Vagina (tissue), 2 donors: ENCODE measurements at regions not wholly inside any gene's neighbourhood (a gene's known extent, or its start where the extent isn't known, plus 50 kb on each side); places are given as distances from the start of the nearest gene placed in this dataset.

ENCODE experiments used
- DNase-seq, 2 donors: peaks; one replicate each; pipeline ENCODE4 v3.0.0-alpha.2; 2017; ENCODE audit errors: extremely low spot score in 2 of 2
- H3K27ac ChIP-seq: fragments of 200-600 bp; sonication (generic); one replicate; pipeline ENCODE4 v1.5.1; 2019
- H3K27me3 ChIP-seq: fragments of 200-600 bp; sonication (generic); one replicate; pipeline ENCODE4 v1.5.1; 2019
- H3K36me3 ChIP-seq, 2 donors: fragments of 200-600 bp; sonication (generic); one replicate each; pipeline ENCODE4 v1.5.1; 2017 to 2019
- H3K4me1 ChIP-seq: fragments of 200-600 bp; sonication (generic); one replicate; pipeline ENCODE4 v1.5.1; 2019
- H3K4me3 ChIP-seq, 2 donors: fragments of 200-600 bp; sonication (generic); 1 replicate in 1 of 2; 2 replicates in 1 of 2; pipeline ENCODE4 v1.5.1; 2016 to 2019
- H3K9me3 ChIP-seq: fragments of 200-600 bp; sonication (generic); one replicate; pipeline ENCODE4 v1.5.1; 2019
- CTCF ChIP-seq, 3 experiments: fragments of 450-650 bp in 2 of 3; fragments of 200-600 bp in 1 of 3; sonication (generic) in 1 of 3; IDR thresholded peaks; one replicate each; pipeline ENCODE4 v1.5.1; 2017 to 2019; ENCODE audit warnings: antibody characterized with exemption in 3 of 3, mild to moderate bottlenecking in 2 of 3, moderate library complexity in 2 of 3
- POLR2A ChIP-seq, 2 donors: fragments of 450-650 bp; IDR thresholded peaks; one replicate each; pipeline ENCODE4 v1.6.1; 2017; ENCODE audit warnings: antibody characterized with exemption in 2 of 2, mild to moderate bottlenecking in 2 of 2, moderate library complexity in 2 of 2
- POLR2AphosphoS5 ChIP-seq, 2 donors: sonication (generic); formaldehyde crosslinking; IDR thresholded peaks; one replicate each; pipeline ENCODE4 v1.9.0; 2017; ENCODE audit warnings: antibody characterized with exemption in 2 of 2, mild to moderate bottlenecking in 2 of 2, low read depth in 1 of 2; ENCODE audit not compliant: insufficient read depth in 1 of 2
- intact Hi-C: fragments of 100-400 bp; cut with DNase I; formaldehyde crosslinking; loops from one replicate; pipeline ENCODE4 v1.15.1; 2023

- Histone ChIP-seq H3K4me3 (no peak overlapping the region), H3K27ac (no peak overlapping the region), H3K4me1 (no peaks in the 10 kb centered on the region), H3K27me3 (no peaks in the 10 kb centered on the region), H3K36me3 (no peaks in the 10 kb centered on the region), H3K9me3 (no peaks in the 10 kb centered on the region)
- DNase-seq: no peak
- TF ChIP-seq CTCF (IDR thresholded peaks at IDR 0.05) (no peak), POLR2A (IDR thresholded peaks at IDR 0.05) (no peak), POLR2AphosphoS5 (IDR thresholded peaks at IDR 0.05; ENCODE audit: insufficient read depth in 1 of 2, low read depth in 1 of 2) (no peak)
- intact Hi-C loops: loop anchor here (10.0 kb wide), 1 partner anchor 164 kb away; no protein-coding TSS in a partner anchor
Observed at GRCh38 chr2:176650838-176651555, 381.8 kb downstream of the MTX2 start.

GRCh38 chr2:176652300-176653182 is 383.3 kb downstream of the MTX2 start:
- no peaks in the 10 kb centered on the region for H3K4me1 ChIP-seq
- no peaks in the 10 kb centered on the region for H3K9me3 ChIP-seq
- peak; percentile 47 to 82 (median 63) for TF ChIP-seq CTCF (IDR thresholded peaks at IDR 0.05)
- no peak for TF ChIP-seq POLR2AphosphoS5 (IDR thresholded peaks at IDR 0.05; ENCODE audit: insufficient read depth in 1 of 2, low read depth in 1 of 2)
- TF ChIP-seq POLR2A (IDR thresholded peaks at IDR 0.05): no peak
- intact Hi-C loops: loop anchor here (10.0 kb wide), 1 partner anchor 162 kb away; no protein-coding TSS in a partner anchor
- DNase-seq: no peak
- no peak overlapping the region for H3K4me3 ChIP-seq
- H3K27ac ChIP-seq: no peak overlapping the region
- H3K27me3 ChIP-seq: no peaks in the 10 kb centered on the region
- H3K36me3 ChIP-seq: no peaks in the 10 kb centered on the region

- no peak for DNase-seq
- intact Hi-C loops: loop anchor here (10.0 kb wide), 1 partner anchor 161 kb away; no protein-coding TSS in a partner anchor
- H3K27ac ChIP-seq: no peak overlapping the region
Observed at GRCh38 chr2:176653479-176654443, 384.5 kb downstream of the MTX2 start.

More at GRCh38 chr2:176653479-176654443, 384.5 kb downstream of the MTX2 start:
- Histone ChIP-seq H3K36me3 (no peaks in the 10 kb centered on the region), H3K4me3 (no peak overlapping the region), H3K27me3 (no peaks in the 10 kb centered on the region), H3K4me1 (no peaks in the 10 kb centered on the region), H3K9me3 (no peaks in the 10 kb centered on the region)
- no peak for TF ChIP-seq POLR2A (IDR thresholded peaks at IDR 0.05)
- TF ChIP-seq POLR2AphosphoS5 (IDR thresholded peaks at IDR 0.05; ENCODE audit: insufficient read depth in 1 of 2, low read depth in 1 of 2): no peak
- peak in 2 of 3 experiments; percentile 57 to 59 for TF ChIP-seq CTCF (IDR thresholded peaks at IDR 0.05)
